CD4-positive, alpha-beta T cell (primary cell): ENCODE measurements at regions not wholly inside any gene's neighbourhood (a gene's known extent, or its start where the extent isn't known, plus 50 kb on each side); places are given as distances from the start of the nearest gene placed in this dataset.

Source experiments
- ATAC-seq: fragments of 200-7000 bp; cut with Tn5 transposase; one replicate; pipeline ENCODE4 v1.10.0; 2022; ENCODE audit warnings: mild to moderate bottlenecking; ENCODE audit not compliant: poor library complexity
- CTCF ChIA-PET: fragments of 350-600 bp; sonication (Branson Sonifier 250); formaldehyde crosslinking; loops from one replicate; lab custom pipeline; 2021; ENCODE audit warnings: antibody characterized with exemption, inconsistent platforms; lab: Charles Lee
- POLR2A ChIA-PET: fragments of 350-600 bp; sonication (Branson Sonifier 250); formaldehyde crosslinking; loops from one replicate; lab custom pipeline; 2021; ENCODE audit warnings: antibody characterized with exemption, inconsistent platforms; lab: Charles Lee
- DNase-seq, 14 experiments: peaks; one replicate each; pipeline ENCODE4 v3.0.0-alpha.2; 2013 to 2020; ENCODE audit warnings: mixed read lengths in 2 of 14
- H3K27ac ChIP-seq, 2 donors: one replicate each; pipeline versions ENCODE4 v1.5.1 to v1.7.0; 2013; ENCODE audit warnings: low read length in 2 of 2, low read depth in 1 of 2, mild to moderate bottlenecking in 1 of 2
- H3K27me3 ChIP-seq, 2 experiments: 1 replicate in 1 of 2; 2 replicates in 1 of 2; pipeline versions ENCODE4 v1.6.1 to v1.7.0; 2013; ENCODE audit warnings: low read length in 2 of 2, control low read depth in 1 of 2, mild to moderate bottlenecking in 1 of 2, moderate library complexity in 1 of 2; ENCODE audit not compliant: insufficient read depth in 2 of 2, control insufficient read depth in 1 of 2
- H3K36me3 ChIP-seq: one replicate; pipeline ENCODE4 v1.6.1; 2013; ENCODE audit warnings: low read length, control low read depth; ENCODE audit not compliant: insufficient read depth
- H3K4me1 ChIP-seq: one replicate; pipeline ENCODE4 v1.6.1; 2013; ENCODE audit warnings: low read length, control low read depth; ENCODE audit not compliant: insufficient read depth
- H3K4me3 ChIP-seq: one replicate; pipeline ENCODE4 v1.5.1; 2013; ENCODE audit warnings: mild to moderate bottlenecking, low read length, moderate library complexity
- H3K9me3 ChIP-seq, 2 experiments: 1 replicate in 1 of 2; 2 replicates in 1 of 2; pipeline versions ENCODE4 v1.6.1 to v1.7.0; 2013; ENCODE audit warnings: low read length in 2 of 2, mild to moderate bottlenecking in 2 of 2, control low read depth in 1 of 2, moderate library complexity in 1 of 2; ENCODE audit not compliant: control insufficient read depth in 1 of 2, insufficient read depth in 1 of 2
- H3K27ac Mint-ChIP-seq: one replicate; pipeline ENCODE4 v1.8.0; 2020; ENCODE audit warnings: mixed read lengths
- H3K27me3 Mint-ChIP-seq: one replicate; pipeline ENCODE4 v1.8.0; 2021; ENCODE audit warnings: mixed read lengths
- H3K36me3 Mint-ChIP-seq: one replicate; pipeline ENCODE4 v1.8.0; 2021; ENCODE audit warnings: low read depth, mixed read lengths
- H3K4me1 Mint-ChIP-seq: one replicate; pipeline ENCODE4 v1.8.0; 2021; ENCODE audit warnings: low read depth, mixed read lengths
- H3K4me3 Mint-ChIP-seq: one replicate; pipeline ENCODE4 v1.8.0; 2020; ENCODE audit warnings: mild to moderate bottlenecking, mixed read lengths
- H3K9me3 Mint-ChIP-seq: one replicate; pipeline ENCODE4 v1.8.0; 2020; ENCODE audit warnings: mixed read lengths
- intact Hi-C, 2 experiments: fragments of 100-400 bp; cut with DNase I in 1 of 2; cut with micrococcal nuclease in 1 of 2; formaldehyde crosslinking; loops; one replicate each; pipeline versions ENCODE4 v1.15.1 to v1.9.0; 2023 to 2025; cut with DNase I, micrococcal nuclease
- TF ChIP-seq, protein P1 (sequence below): fragments of 200-600 bp; IDR thresholded peaks from one replicate; pipeline ENCODE4 v1.8.0; 2022; ENCODE audit warnings: antibody characterized with exemption, mild to moderate bottlenecking

DNA sequence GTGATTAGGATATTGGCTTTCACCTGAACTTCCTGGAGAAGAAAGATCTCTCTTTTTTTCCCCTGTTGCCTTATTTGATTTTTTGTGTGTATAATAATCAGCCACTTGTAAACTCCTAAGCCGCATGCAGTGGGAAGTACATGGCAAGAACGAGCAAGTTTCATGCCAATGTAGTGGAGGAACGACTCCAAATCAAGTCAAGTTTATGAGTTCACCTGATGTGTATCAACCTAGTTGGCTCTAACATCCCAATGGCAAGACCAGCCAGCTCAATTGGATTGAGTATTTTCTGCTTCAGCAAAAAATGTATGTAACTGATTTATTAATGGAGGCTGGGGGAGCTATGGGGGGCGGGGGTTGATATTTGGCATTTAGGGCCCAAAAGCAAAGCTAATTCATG lies 65.5 kb upstream of the LYZL1 start:
- H3K27me3 Mint-ChIP-seq = peaks cover 4% of the 10 kb centered on the region
- H3K36me3 Mint-ChIP-seq = no peaks in the 10 kb centered on the region
- no peak for DNase-seq
- TF ChIP-seq, protein P1, sequence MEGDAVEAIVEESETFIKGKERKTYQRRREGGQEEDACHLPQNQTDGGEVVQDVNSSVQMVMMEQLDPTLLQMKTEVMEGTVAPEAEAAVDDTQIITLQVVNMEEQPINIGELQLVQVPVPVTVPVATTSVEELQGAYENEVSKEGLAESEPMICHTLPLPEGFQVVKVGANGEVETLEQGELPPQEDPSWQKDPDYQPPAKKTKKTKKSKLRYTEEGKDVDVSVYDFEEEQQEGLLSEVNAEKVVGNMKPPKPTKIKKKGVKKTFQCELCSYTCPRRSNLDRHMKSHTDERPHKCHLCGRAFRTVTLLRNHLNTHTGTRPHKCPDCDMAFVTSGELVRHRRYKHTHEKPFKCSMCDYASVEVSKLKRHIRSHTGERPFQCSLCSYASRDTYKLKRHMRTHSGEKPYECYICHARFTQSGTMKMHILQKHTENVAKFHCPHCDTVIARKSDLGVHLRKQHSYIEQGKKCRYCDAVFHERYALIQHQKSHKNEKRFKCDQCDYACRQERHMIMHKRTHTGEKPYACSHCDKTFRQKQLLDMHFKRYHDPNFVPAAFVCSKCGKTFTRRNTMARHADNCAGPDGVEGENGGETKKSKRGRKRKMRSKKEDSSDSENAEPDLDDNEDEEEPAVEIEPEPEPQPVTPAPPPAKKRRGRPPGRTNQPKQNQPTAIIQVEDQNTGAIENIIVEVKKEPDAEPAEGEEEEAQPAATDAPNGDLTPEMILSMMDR = no peak
- no peaks in the 10 kb centered on the region for H3K9me3 ChIP-seq
- no peaks in the 10 kb centered on the region for H3K36me3 ChIP-seq
- no peaks in the 10 kb centered on the region for H3K4me1 Mint-ChIP-seq
- H3K4me3 Mint-ChIP-seq = no peak overlapping the region
- H3K27ac ChIP-seq = no peak overlapping the region
- no peak for ATAC-seq
- intact Hi-C loops = no loop called here
- no peaks in the 10 kb centered on the region for H3K9me3 Mint-ChIP-seq
- CTCF ChIA-PET = no interaction called here
- POLR2A ChIA-PET = no interaction called here
- no peak overlapping the region for H3K27ac Mint-ChIP-seq
- H3K4me1 ChIP-seq = no peaks in the 10 kb centered on the region
- H3K4me3 ChIP-seq = no peak overlapping the region
- H3K27me3 ChIP-seq = peaks cover 0 to 2% of the 10 kb centered on the region in 2 experiments

DNA sequence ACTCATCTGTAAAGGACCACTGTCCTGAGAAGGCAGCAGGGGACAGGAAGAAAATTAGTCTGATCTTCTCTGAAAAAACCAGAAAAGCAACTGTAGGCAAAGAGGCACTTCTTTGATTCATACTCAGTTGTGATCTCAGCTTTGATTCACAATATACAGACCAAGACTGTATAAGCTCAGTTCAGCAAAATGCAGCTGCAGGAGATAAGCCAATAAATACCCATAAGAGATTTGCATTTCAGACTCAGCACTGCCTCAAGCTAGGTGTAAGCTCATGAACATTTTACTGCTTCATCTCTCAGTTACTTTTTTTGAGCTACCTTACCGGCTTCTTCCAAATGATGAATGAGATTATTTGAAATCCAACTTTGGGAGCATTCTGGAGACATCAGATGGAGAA lies 64.2 kb upstream of the LYZL1 start:
- no peaks in the 10 kb centered on the region for H3K4me1 Mint-ChIP-seq
- ChIA-PET CTCF (no interaction called here), POLR2A (no interaction called here)
- H3K27ac ChIP-seq = no peak overlapping the region
- peaks cover 0 to 6% of the 10 kb centered on the region in 2 experiments for H3K9me3 ChIP-seq
- H3K27me3 Mint-ChIP-seq = peaks cover 8% of the 10 kb centered on the region
- H3K27me3 ChIP-seq = peaks cover 0 to 2% of the 10 kb centered on the region in 2 experiments
- no peaks in the 10 kb centered on the region for H3K36me3 ChIP-seq
- no peak overlapping the region for H3K4me3 Mint-ChIP-seq
- H3K4me3 ChIP-seq = no peak overlapping the region
- H3K9me3 Mint-ChIP-seq = no peaks in the 10 kb centered on the region
- ATAC-seq (no peak), DNase-seq (no peak)
- TF ChIP-seq, protein P1 = no peak
- no peaks in the 10 kb centered on the region for H3K36me3 Mint-ChIP-seq
- intact Hi-C loops = no loop called here
- no peaks in the 10 kb centered on the region for H3K4me1 ChIP-seq
- H3K27ac Mint-ChIP-seq = no peak overlapping the region

DNA sequence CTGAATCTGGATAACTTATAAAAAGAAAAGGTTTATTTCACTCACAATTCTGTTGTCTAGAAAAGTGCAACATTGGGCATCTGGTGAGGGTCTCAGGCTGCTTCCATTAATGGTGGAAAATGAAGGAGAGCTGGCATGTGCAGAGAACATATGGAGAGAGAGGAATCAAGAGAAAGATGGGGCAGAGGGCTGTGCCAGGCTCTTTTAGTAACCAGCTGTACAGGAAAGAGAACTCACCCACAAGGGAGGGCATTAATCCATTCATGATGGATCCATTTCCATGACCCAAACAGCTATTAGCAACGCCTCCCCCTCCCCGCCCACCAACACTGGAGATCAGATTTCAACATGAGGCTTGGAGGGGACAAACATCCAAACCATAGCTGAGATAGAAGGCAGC lies 61.7 kb upstream of the LYZL1 start:
- Histone ChIP-seq H3K4me3 (no peak overlapping the region), H3K36me3 (no peaks in the 10 kb centered on the region), H3K9me3 (peaks cover 0 to 9% of the 10 kb centered on the region in 2 experiments), H3K4me1 (no peaks in the 10 kb centered on the region), H3K27me3 (no peaks in the 10 kb centered on the region), H3K27ac (no peak overlapping the region)
- intact Hi-C loops = no loop called here
- Mint-ChIP-seq H3K4me1 (no peaks in the 10 kb centered on the region), H3K27ac (no peak overlapping the region), H3K4me3 (no peak overlapping the region), H3K9me3 (no peaks in the 10 kb centered on the region), H3K36me3 (no peaks in the 10 kb centered on the region), H3K27me3 (peaks cover 24% of the 10 kb centered on the region)
- ChIA-PET POLR2A (no interaction called here), CTCF (no interaction called here)
- ATAC-seq (no peak), DNase-seq (no peak)
- TF ChIP-seq, protein P1 = no peak
